ENCODE measurements at regions not wholly inside any gene's neighbourhood (a gene's known extent, or its start where the extent isn't known, plus 50 kb on each side); places are given as distances from the start of the nearest gene placed in this dataset.

- Histone ChIP-seq H3K9me3 (ENCODE audit: control insufficient read depth in 1 of 2, insufficient read depth in 1 of 2, low read length in 2 of 2) (no peaks in the 10 kb centered on the region), H3K27me3 (ENCODE audit: control insufficient read depth in 1 of 2, insufficient read depth in 2 of 2, low read length in 2 of 2) (no peaks in the 10 kb centered on the region), H3K4me3 (ENCODE audit: low read length) (no peak overlapping the region), H3K27ac (ENCODE audit: low read depth in 1 of 2, low read length in 2 of 2) (no peak overlapping the region), H3K4me1 (ENCODE audit: insufficient read depth, low read length) (no peaks in the 10 kb centered on the region), H3K36me3 (ENCODE audit: insufficient read depth, low read length) (no peaks in the 10 kb centered on the region)
- no peak for TF ChIP-seq CTCF (IDR thresholded peaks at IDR 0.05)
- CTCF ChIA-PET = no interaction called here
- no peaks in the 10 kb centered on the region for H3K9me3 Mint-ChIP-seq
- ATAC-seq (ENCODE audit: poor library complexity) (no peak), DNase-seq (no peak)
- no peaks in the 10 kb centered on the region for H3K36me3 Mint-ChIP-seq (ENCODE audit: low read depth)
- no peak overlapping the region for H3K27ac Mint-ChIP-seq
- intact Hi-C loops (cut with DNase I, micrococcal nuclease) = no loop called here
- no peaks in the 10 kb centered on the region for H3K4me1 Mint-ChIP-seq (ENCODE audit: low read depth)
- no peaks in the 10 kb centered on the region for H3K27me3 Mint-ChIP-seq
- POLR2A ChIA-PET = no interaction called here
- no peak overlapping the region for H3K4me3 Mint-ChIP-seq
These were observed 60.1 kb upstream of the BASP1 start for GRCh38 chr5:17157294-17157693.

GRCh38 chr5:17157916-17158529 lies 59.4 kb upstream of the BASP1 start:
- Mint-ChIP-seq H3K36me3 (ENCODE audit: low read depth) (no peaks in the 10 kb centered on the region), H3K4me3 (no peak overlapping the region), H3K27ac (no peak overlapping the region), H3K27me3 (no peaks in the 10 kb centered on the region), H3K9me3 (no peaks in the 10 kb centered on the region), H3K4me1 (ENCODE audit: low read depth) (no peaks in the 10 kb centered on the region)
- Histone ChIP-seq H3K27ac (ENCODE audit: low read depth in 1 of 2, low read length in 2 of 2) (no peak overlapping the region), H3K9me3 (ENCODE audit: control insufficient read depth in 1 of 2, insufficient read depth in 1 of 2, low read length in 2 of 2) (no peaks in the 10 kb centered on the region), H3K36me3 (ENCODE audit: insufficient read depth, low read length) (no peaks in the 10 kb centered on the region), H3K4me3 (ENCODE audit: low read length) (no peak overlapping the region), H3K4me1 (ENCODE audit: insufficient read depth, low read length) (no peaks in the 10 kb centered on the region), H3K27me3 (ENCODE audit: control insufficient read depth in 1 of 2, insufficient read depth in 2 of 2, low read length in 2 of 2) (no peaks in the 10 kb centered on the region)
- ATAC-seq (ENCODE audit: poor library complexity) = no peak
- POLR2A ChIA-PET = no interaction called here
- intact Hi-C loops (cut with DNase I, micrococcal nuclease) = no loop called here
- CTCF ChIA-PET = no interaction called here
- no peak for DNase-seq
- no peak for TF ChIP-seq CTCF (IDR thresholded peaks at IDR 0.05)

- ChIA-PET POLR2A (no interaction called here), CTCF (no interaction called here)
- Histone ChIP-seq H3K4me3 (ENCODE audit: low read length) (no peak overlapping the region), H3K36me3 (ENCODE audit: insufficient read depth, low read length) (no peaks in the 10 kb centered on the region), H3K9me3 (ENCODE audit: control insufficient read depth in 1 of 2, insufficient read depth in 1 of 2, low read length in 2 of 2) (no peaks in the 10 kb centered on the region), H3K27me3 (ENCODE audit: control insufficient read depth in 1 of 2, insufficient read depth in 2 of 2, low read length in 2 of 2) (no peaks in the 10 kb centered on the region), H3K27ac (ENCODE audit: low read depth in 1 of 2, low read length in 2 of 2) (no peak overlapping the region), H3K4me1 (ENCODE audit: insufficient read depth, low read length) (no peaks in the 10 kb centered on the region)
- ATAC-seq (ENCODE audit: poor library complexity) (no peak), DNase-seq (no peak)
- intact Hi-C loops (cut with DNase I, micrococcal nuclease) = no loop called here
- no peaks in the 10 kb centered on the region for H3K9me3 Mint-ChIP-seq
- H3K4me3 Mint-ChIP-seq = no peak overlapping the region
- no peaks in the 10 kb centered on the region for H3K36me3 Mint-ChIP-seq (ENCODE audit: low read depth)
- no peaks in the 10 kb centered on the region for H3K4me1 Mint-ChIP-seq (ENCODE audit: low read depth)
- no peaks in the 10 kb centered on the region for H3K27me3 Mint-ChIP-seq
- TF ChIP-seq CTCF (IDR thresholded peaks at IDR 0.05) = no peak
- no peak overlapping the region for H3K27ac Mint-ChIP-seq
These were observed 56.7 kb upstream of the BASP1 start for GRCh38 chr5:17160756-17161040.
